ENCODE measurements at regions not wholly inside any gene's neighbourhood (a gene's known extent, or its start where the extent isn't known, plus 50 kb on each side); places are given as distances from the start of the nearest gene placed in this dataset.

GRCh38 chr21:29396951-29397455 is 98.3 kb downstream of the BACH1 start:
- Histone ChIP-seq H3K27ac (ENCODE audit: low read length) (no peak overlapping the region), H3K4me2 (ENCODE audit: low read depth, low read length, poor library complexity, severe bottlenecking) (no peak overlapping the region), H3K9ac (ENCODE audit: low read length) (no peak overlapping the region), H3K27me3 (ENCODE audit: low read length) (no peaks in the 10 kb centered on the region), H3K4me1 (ENCODE audit: low read length) (no peaks in the 10 kb centered on the region), H3K9me3 (ENCODE audit: low read length) (no peaks in the 10 kb centered on the region; the same call in 1 of the 2 replicates), H3K4me3 (ENCODE audit: low read length) (no peak overlapping the region), H3K79me2 (ENCODE audit: low read length) (no peaks in the 10 kb centered on the region), H4K20me1 (ENCODE audit: insufficient read depth, low read depth, low read length) (no peaks in the 10 kb centered on the region), H3K36me3 (ENCODE audit: insufficient read depth, low read length) (peaks cover 8% of the 10 kb centered on the region; the same call in 1 of the 2 replicates), H3K9me2 (replicated peaks; ENCODE audit: insufficient read depth, low read length) (no peaks in the 10 kb centered on the region), H2AFZ (ENCODE audit: low read length) (no peak overlapping the region)
- no peak for DNase-seq

- Histone ChIP-seq H3K9ac (ENCODE audit: low read length) (no peak overlapping the region), H3K27me3 (ENCODE audit: low read length) (no peaks in the 10 kb centered on the region), H3K9me3 (ENCODE audit: low read length) (no peaks in the 10 kb centered on the region), H3K79me2 (ENCODE audit: low read length) (no peaks in the 10 kb centered on the region), H3K4me3 (ENCODE audit: low read length) (no peak overlapping the region), H2AFZ (ENCODE audit: low read length) (no peak overlapping the region), H3K27ac (ENCODE audit: low read length) (no peak overlapping the region), H3K9me2 (replicated peaks; ENCODE audit: insufficient read depth, low read length) (no peaks in the 10 kb centered on the region), H4K20me1 (ENCODE audit: insufficient read depth, low read depth, low read length) (no peaks in the 10 kb centered on the region), H3K36me3 (ENCODE audit: insufficient read depth, low read length) (0 out of 2 replicates have a peak, but pooled peaks cover 2% of the 10 kb centered on the region), H3K4me1 (ENCODE audit: low read length) (no peaks in the 10 kb centered on the region), H3K4me2 (ENCODE audit: low read depth, low read length, poor library complexity, severe bottlenecking) (no peak overlapping the region)
- DNase-seq, result no peak
Observed at GRCh38 chr21:29403301-29403700, 104.6 kb downstream of the BACH1 start.

GRCh38 chr21:29403922-29404538 is 105.3 kb downstream of the BACH1 start:
- Histone ChIP-seq H3K79me2 (ENCODE audit: low read length) (no peaks in the 10 kb centered on the region), H3K27ac (ENCODE audit: low read length) (no peak overlapping the region), H3K4me2 (ENCODE audit: low read depth, low read length, poor library complexity, severe bottlenecking) (no peak overlapping the region), H3K9ac (ENCODE audit: low read length) (no peak overlapping the region), H3K27me3 (ENCODE audit: low read length) (no peaks in the 10 kb centered on the region), H3K9me3 (ENCODE audit: low read length) (no peaks in the 10 kb centered on the region), H3K9me2 (replicated peaks; ENCODE audit: insufficient read depth, low read length) (no peaks in the 10 kb centered on the region), H2AFZ (ENCODE audit: low read length) (no peak overlapping the region), H4K20me1 (ENCODE audit: insufficient read depth, low read depth, low read length) (no peaks in the 10 kb centered on the region), H3K4me3 (ENCODE audit: low read length) (no peak overlapping the region), H3K36me3 (ENCODE audit: insufficient read depth, low read length) (no peaks in the 10 kb centered on the region), H3K4me1 (ENCODE audit: low read length) (no peaks in the 10 kb centered on the region)
- no peak for DNase-seq

GRCh38 chr21:29405503-29406122 is 106.9 kb downstream of the BACH1 start:
- Histone ChIP-seq H3K9me3 (ENCODE audit: low read length) (no peaks in the 10 kb centered on the region), H3K4me1 (ENCODE audit: low read length) (no peaks in the 10 kb centered on the region), H3K36me3 (ENCODE audit: insufficient read depth, low read length) (no peaks in the 10 kb centered on the region), H3K79me2 (ENCODE audit: low read length) (no peaks in the 10 kb centered on the region), H4K20me1 (ENCODE audit: insufficient read depth, low read depth, low read length) (no peaks in the 10 kb centered on the region), H3K27ac (ENCODE audit: low read length) (no peak overlapping the region), H2AFZ (ENCODE audit: low read length) (no peak overlapping the region), H3K9ac (ENCODE audit: low read length) (no peak overlapping the region), H3K4me2 (ENCODE audit: low read depth, low read length, poor library complexity, severe bottlenecking) (no peak overlapping the region), H3K4me3 (ENCODE audit: low read length) (no peak overlapping the region), H3K9me2 (replicated peaks; ENCODE audit: insufficient read depth, low read length) (no peaks in the 10 kb centered on the region), H3K27me3 (ENCODE audit: low read length) (no peaks in the 10 kb centered on the region)
- no peak for DNase-seq

GRCh38 chr21:29406385-29406784 is 107.7 kb downstream of the BACH1 start:
- H3K36me3 ChIP-seq (ENCODE audit: insufficient read depth, low read length), result no peaks in the 10 kb centered on the region
- no peaks in the 10 kb centered on the region for H4K20me1 ChIP-seq (ENCODE audit: insufficient read depth, low read depth, low read length)
- no peaks in the 10 kb centered on the region for H3K79me2 ChIP-seq (ENCODE audit: low read length)
- no peak overlapping the region for H2AFZ ChIP-seq (ENCODE audit: low read length)
- no peaks in the 10 kb centered on the region for H3K27me3 ChIP-seq (ENCODE audit: low read length)
- no peaks in the 10 kb centered on the region for H3K4me1 ChIP-seq (ENCODE audit: low read length)
- H3K27ac ChIP-seq (ENCODE audit: low read length), result no peak overlapping the region
- no peak for DNase-seq
- no peaks in the 10 kb centered on the region for H3K9me3 ChIP-seq (ENCODE audit: low read length)
- no peaks in the 10 kb centered on the region for H3K9me2 ChIP-seq (replicated peaks; ENCODE audit: insufficient read depth, low read length)
- no peak overlapping the region for H3K4me2 ChIP-seq (ENCODE audit: low read depth, low read length, poor library complexity, severe bottlenecking)
- H3K9ac ChIP-seq (ENCODE audit: low read length), result no peak overlapping the region
- no peak overlapping the region for H3K4me3 ChIP-seq (ENCODE audit: low read length)

- H3K9me3 ChIP-seq (ENCODE audit: low read length), result no peaks in the 10 kb centered on the region
- no peak overlapping the region for H3K27ac ChIP-seq (ENCODE audit: low read length)
- H2AFZ ChIP-seq (ENCODE audit: low read length), result no peak overlapping the region
- H3K4me1 ChIP-seq (ENCODE audit: low read length), result no peaks in the 10 kb centered on the region
- H3K4me3 ChIP-seq (ENCODE audit: low read length), result no peak overlapping the region
- H3K9me2 ChIP-seq (replicated peaks; ENCODE audit: insufficient read depth, low read length), result no peaks in the 10 kb centered on the region
- H3K36me3 ChIP-seq (ENCODE audit: insufficient read depth, low read length), result no peaks in the 10 kb centered on the region
- no peak for DNase-seq
- no peaks in the 10 kb centered on the region for H3K79me2 ChIP-seq (ENCODE audit: low read length)
- no peak overlapping the region for H3K4me2 ChIP-seq (ENCODE audit: low read depth, low read length, poor library complexity, severe bottlenecking)
- no peak overlapping the region for H3K9ac ChIP-seq (ENCODE audit: low read length)
- H3K27me3 ChIP-seq (ENCODE audit: low read length), result no peaks in the 10 kb centered on the region
- H4K20me1 ChIP-seq (ENCODE audit: insufficient read depth, low read depth, low read length), result no peaks in the 10 kb centered on the region
Observed at GRCh38 chr21:29407571-29407970, 108.8 kb downstream of the BACH1 start.

GRCh38 chr21:29413683-29414082 is 115.0 kb downstream of the BACH1 start:
- Histone ChIP-seq H4K20me1 (ENCODE audit: insufficient read depth, low read depth, low read length) (no peaks in the 10 kb centered on the region), H3K9ac (ENCODE audit: low read length) (no peak overlapping the region)

GRCh38 chr21:29416268-29416667 is 117.5 kb downstream of the BACH1 start:
- H2AFZ ChIP-seq (ENCODE audit: low read length), result no peak overlapping the region
- DNase-seq, result no peak
- no peaks in the 10 kb centered on the region for H4K20me1 ChIP-seq (ENCODE audit: insufficient read depth, low read depth, low read length)
- no peaks in the 10 kb centered on the region for H3K9me2 ChIP-seq (replicated peaks; ENCODE audit: insufficient read depth, low read length)
- H3K27me3 ChIP-seq (ENCODE audit: low read length), result no peaks in the 10 kb centered on the region
- H3K4me2 ChIP-seq (ENCODE audit: low read depth, low read length, poor library complexity, severe bottlenecking), result no peak overlapping the region
- no peak overlapping the region for H3K9ac ChIP-seq (ENCODE audit: low read length)
- H3K4me3 ChIP-seq (ENCODE audit: low read length), result no peak overlapping the region
- no peaks in the 10 kb centered on the region for H3K79me2 ChIP-seq (ENCODE audit: low read length)
- no peaks in the 10 kb centered on the region for H3K9me3 ChIP-seq (ENCODE audit: low read length)
- no peaks in the 10 kb centered on the region for H3K36me3 ChIP-seq (ENCODE audit: insufficient read depth, low read length)
- H3K27ac ChIP-seq (ENCODE audit: low read length), result no peak overlapping the region
- peaks cover 13% of the 10 kb centered on the region for H3K4me1 ChIP-seq (ENCODE audit: low read length)

More at GRCh38 chr21:29413683-29414082, 115.0 kb downstream of the BACH1 start:
- no peaks in the 10 kb centered on the region for H3K79me2 ChIP-seq (ENCODE audit: low read length)
- no peak overlapping the region for H3K4me2 ChIP-seq (ENCODE audit: low read depth, low read length, poor library complexity, severe bottlenecking)
- no peak overlapping the region for H2AFZ ChIP-seq (ENCODE audit: low read length)
- no peak overlapping the region for H3K27ac ChIP-seq (ENCODE audit: low read length)
- H3K9me2 ChIP-seq (replicated peaks; ENCODE audit: insufficient read depth, low read length), result no peaks in the 10 kb centered on the region
- DNase-seq, result no peak
- no peaks in the 10 kb centered on the region for H3K9me3 ChIP-seq (ENCODE audit: low read length)
- H3K4me1 ChIP-seq (ENCODE audit: low read length), result peaks cover 8% of the 10 kb centered on the region
- H3K27me3 ChIP-seq (ENCODE audit: low read length), result no peaks in the 10 kb centered on the region
- H3K36me3 ChIP-seq (ENCODE audit: insufficient read depth, low read length), result no peaks in the 10 kb centered on the region
- H3K4me3 ChIP-seq (ENCODE audit: low read length), result no peak overlapping the region
